ENCODE measurements at regions not wholly inside any gene's neighbourhood (a gene's known extent, or its start where the extent isn't known, plus 50 kb on each side); places are given as distances from the start of the nearest gene placed in this dataset.
"Not testable (repeated sequence)": the region's sequence is repeated elsewhere in the genome, so short reads cannot be mapped to it uniquely, and the experiment has no call there.

DNA sequence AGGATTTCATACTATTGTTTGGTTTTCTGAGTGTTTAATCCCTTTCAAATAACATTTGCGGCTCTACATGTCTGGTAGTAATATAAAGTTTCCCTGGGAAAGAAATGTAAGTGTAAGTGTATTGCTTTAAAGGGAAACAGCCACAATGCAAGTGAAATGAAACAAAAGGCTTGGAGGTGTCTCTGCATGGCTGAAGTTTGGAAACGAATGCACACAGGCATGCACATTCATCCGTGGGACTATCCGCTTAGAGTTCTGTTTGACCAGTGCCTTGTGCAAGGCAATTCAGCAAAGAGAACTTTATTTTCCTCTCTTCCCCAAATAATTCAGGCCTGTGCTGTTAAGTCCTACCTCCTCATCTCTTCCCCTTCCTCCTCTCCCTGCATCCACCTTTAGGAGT lies 56.1 kb upstream of the MRTFB start:
- Histone ChIP-seq H2AFZ (ENCODE audit: low read length) (no peak overlapping the region), H3K4me3 (ENCODE audit: low read length) (no peak overlapping the region), H3K36me3 (ENCODE audit: low read depth, low read length) (no peaks in the 10 kb centered on the region), H3K9me3 (ENCODE audit: low read length) (no peaks in the 10 kb centered on the region), H3K27me3 (ENCODE audit: low read length) (no peaks in the 10 kb centered on the region), H3K9ac (ENCODE audit: low read length) (no peak overlapping the region), H3K4me2 (ENCODE audit: low read length) (no peak overlapping the region), H3F3A (ENCODE audit: low read length, unreplicated experiment) (no peaks in the 10 kb centered on the region), H3K27ac (ENCODE audit: low read length) (no peak overlapping the region), H4K20me1 (ENCODE audit: low read length) (no peaks in the 10 kb centered on the region), H3K4me1 (ENCODE audit: insufficient read depth, low read length) (peaks cover 14% of the 10 kb centered on the region), H3K9me2 (replicated peaks; ENCODE audit: low read length) (no peaks in the 10 kb centered on the region), H3K79me2 (ENCODE audit: low read length) (no peaks in the 10 kb centered on the region)
- TF ChIP-seq, protein P1, sequence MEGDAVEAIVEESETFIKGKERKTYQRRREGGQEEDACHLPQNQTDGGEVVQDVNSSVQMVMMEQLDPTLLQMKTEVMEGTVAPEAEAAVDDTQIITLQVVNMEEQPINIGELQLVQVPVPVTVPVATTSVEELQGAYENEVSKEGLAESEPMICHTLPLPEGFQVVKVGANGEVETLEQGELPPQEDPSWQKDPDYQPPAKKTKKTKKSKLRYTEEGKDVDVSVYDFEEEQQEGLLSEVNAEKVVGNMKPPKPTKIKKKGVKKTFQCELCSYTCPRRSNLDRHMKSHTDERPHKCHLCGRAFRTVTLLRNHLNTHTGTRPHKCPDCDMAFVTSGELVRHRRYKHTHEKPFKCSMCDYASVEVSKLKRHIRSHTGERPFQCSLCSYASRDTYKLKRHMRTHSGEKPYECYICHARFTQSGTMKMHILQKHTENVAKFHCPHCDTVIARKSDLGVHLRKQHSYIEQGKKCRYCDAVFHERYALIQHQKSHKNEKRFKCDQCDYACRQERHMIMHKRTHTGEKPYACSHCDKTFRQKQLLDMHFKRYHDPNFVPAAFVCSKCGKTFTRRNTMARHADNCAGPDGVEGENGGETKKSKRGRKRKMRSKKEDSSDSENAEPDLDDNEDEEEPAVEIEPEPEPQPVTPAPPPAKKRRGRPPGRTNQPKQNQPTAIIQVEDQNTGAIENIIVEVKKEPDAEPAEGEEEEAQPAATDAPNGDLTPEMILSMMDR (conservative IDR thresholded peaks at IDR 0.05; ENCODE audit: low read depth, low read length): no peak
- TF ChIP-seq EZH2phosphoT487 (IDR thresholded peaks at IDR 0.05; ENCODE audit: borderline replicate concordance, low read length) (no peak), EZH2 (IDR thresholded peaks at IDR 0.05; ENCODE audit: low read length, unreplicated experiment) (no peak)
- CTCF ChIA-PET: no interaction called here
- DNase-seq (no peak), ATAC-seq (no peak)
- BruUV-seq (replicated peaks): no TSS peak
- intact Hi-C loops (cut with micrococcal nuclease): loop anchor here (5.0 to 10.0 kb wide), 2 partner anchors 57 to 90 kb away; partner anchors contain the start of genes ERCC4 and MRTFB
- POLR2A ChIA-PET (ENCODE audit: unreplicated experiment): no interaction called here

DNA sequence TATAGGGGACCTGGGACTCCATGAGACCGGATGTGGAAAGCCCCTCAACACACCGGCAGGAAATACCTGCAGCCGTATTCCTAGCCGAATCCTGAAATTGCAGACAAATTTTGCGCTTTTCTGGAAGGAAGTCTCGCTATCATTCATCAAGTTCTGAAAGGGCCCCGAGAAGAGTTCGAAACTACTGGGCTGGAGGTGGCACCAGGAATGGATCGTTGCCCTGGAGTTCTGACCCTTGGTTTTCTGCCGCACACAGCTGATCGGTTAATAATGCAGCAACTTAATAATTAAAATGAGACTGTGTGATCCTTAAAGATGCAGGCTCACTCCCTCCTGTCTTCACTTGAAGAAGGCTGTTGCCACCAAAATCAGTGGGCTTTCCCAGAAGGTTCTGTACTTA lies 55.7 kb upstream of the MRTFB start:
- Histone ChIP-seq H3K9ac (ENCODE audit: low read length) (no peak overlapping the region), H3K4me1 (ENCODE audit: insufficient read depth, low read length) (peaks cover 14% of the 10 kb centered on the region), H3K4me2 (ENCODE audit: low read length) (no peak overlapping the region), H4K20me1 (ENCODE audit: low read length) (no peaks in the 10 kb centered on the region), H3K36me3 (ENCODE audit: low read depth, low read length) (no peaks in the 10 kb centered on the region), H3K27me3 (ENCODE audit: low read length) (no peaks in the 10 kb centered on the region), H2AFZ (ENCODE audit: low read length) (no peak overlapping the region), H3K4me3 (ENCODE audit: low read length) (no peak overlapping the region), H3F3A (ENCODE audit: low read length, unreplicated experiment) (no peaks in the 10 kb centered on the region), H3K9me2 (replicated peaks; ENCODE audit: low read length) (no peaks in the 10 kb centered on the region), H3K9me3 (ENCODE audit: low read length) (no peaks in the 10 kb centered on the region), H3K27ac (ENCODE audit: low read length) (no peak overlapping the region), H3K79me2 (ENCODE audit: low read length) (no peaks in the 10 kb centered on the region)
- intact Hi-C loops (cut with micrococcal nuclease): loop anchor here (5.0 to 10.0 kb wide), 2 partner anchors 57 to 91 kb away; partner anchors contain the start of genes ERCC4 and MRTFB
- BruUV-seq (replicated peaks): no TSS peak
- no peak for DNase-seq
- ChIA-PET POLR2A (ENCODE audit: unreplicated experiment) (no interaction called here), CTCF (no interaction called here)
- ATAC-seq: no peak
- no peak for TF ChIP-seq EZH2 (IDR thresholded peaks at IDR 0.05; ENCODE audit: low read length, unreplicated experiment)
- TF ChIP-seq, protein P1 (conservative IDR thresholded peaks at IDR 0.05; ENCODE audit: low read depth, low read length): no peak
- TF ChIP-seq EZH2phosphoT487 (IDR thresholded peaks at IDR 0.05; ENCODE audit: borderline replicate concordance, low read length): no peak

DNA sequence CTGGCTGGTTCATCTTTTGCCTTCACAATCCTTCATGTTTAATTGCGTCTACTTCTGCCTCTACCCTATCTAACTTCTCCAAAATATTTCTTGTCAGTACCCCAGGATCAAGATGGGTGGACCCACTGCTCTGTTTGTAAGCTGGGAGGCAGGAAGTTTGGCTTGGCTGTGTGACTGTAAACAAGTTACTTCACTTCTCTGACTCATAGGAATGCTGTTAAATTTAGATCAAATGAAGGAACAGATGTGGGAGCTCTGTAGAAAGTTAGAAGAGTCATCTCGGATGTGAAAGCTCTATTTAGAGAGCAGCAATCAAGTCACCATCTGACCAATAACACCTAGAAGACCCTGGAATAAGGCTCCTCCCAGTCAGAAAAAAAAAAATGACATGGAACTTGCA lies 55.2 kb upstream of the MRTFB start:
- H3K4me3 ChIP-seq (ENCODE audit: low read length): no peak overlapping the region
- BruUV-seq (replicated peaks): no TSS peak
- H4K20me1 ChIP-seq (ENCODE audit: low read length): no peaks in the 10 kb centered on the region
- ChIA-PET CTCF (no interaction called here), POLR2A (ENCODE audit: unreplicated experiment) (no interaction called here)
- intact Hi-C loops (cut with micrococcal nuclease): loop anchor here (5.0 to 10.0 kb wide), 2 partner anchors 56 to 91 kb away; partner anchors contain the start of genes ERCC4 and MRTFB
- ATAC-seq: peak; percentile 53
- no peak overlapping the region for H3K4me2 ChIP-seq (ENCODE audit: low read length)
- no peak overlapping the region for H2AFZ ChIP-seq (ENCODE audit: low read length)
- H3K9me2 ChIP-seq (replicated peaks; ENCODE audit: low read length): no peaks in the 10 kb centered on the region
- H3F3A ChIP-seq (ENCODE audit: low read length, unreplicated experiment): no peaks in the 10 kb centered on the region
- no peaks in the 10 kb centered on the region for H3K27me3 ChIP-seq (ENCODE audit: low read length)
- H3K27ac ChIP-seq (ENCODE audit: low read length): no peak overlapping the region
- no peaks in the 10 kb centered on the region for H3K79me2 ChIP-seq (ENCODE audit: low read length)
- peaks cover 14% of the 10 kb centered on the region for H3K4me1 ChIP-seq (ENCODE audit: insufficient read depth, low read length)
- H3K36me3 ChIP-seq (ENCODE audit: low read depth, low read length): no peaks in the 10 kb centered on the region
- peak; percentile 65 for DNase-seq
- no peak overlapping the region for H3K9ac ChIP-seq (ENCODE audit: low read length)
- TF ChIP-seq, protein P1 (conservative IDR thresholded peaks at IDR 0.05; ENCODE audit: low read depth, low read length): no peak
- TF ChIP-seq EZH2 (IDR thresholded peaks at IDR 0.05; ENCODE audit: low read length, unreplicated experiment) (no peak), EZH2phosphoT487 (IDR thresholded peaks at IDR 0.05; ENCODE audit: borderline replicate concordance, low read length) (no peak)
- no peaks in the 10 kb centered on the region for H3K9me3 ChIP-seq (ENCODE audit: low read length)

DNA sequence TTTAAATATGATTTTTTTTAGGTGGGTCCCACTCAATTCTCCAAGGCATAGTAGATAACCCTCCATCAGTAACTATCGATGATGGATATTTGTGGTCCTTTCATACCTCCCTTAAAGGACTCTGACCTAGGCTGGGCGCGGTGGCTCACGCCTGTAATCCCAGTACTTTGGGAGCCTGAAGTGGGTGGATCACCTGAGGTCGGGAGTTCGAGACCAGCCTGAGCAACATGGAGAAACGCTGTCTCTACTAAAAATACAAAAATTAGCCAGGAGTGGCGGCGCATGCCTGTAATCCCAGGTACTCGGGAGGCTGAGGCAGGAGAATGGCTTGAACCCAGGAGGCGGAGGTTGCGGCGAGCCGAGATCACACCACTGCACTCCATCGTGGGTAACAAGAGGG lies 54.8 kb upstream of the MRTFB start:
- H2AFZ ChIP-seq (ENCODE audit: low read length); POLR2A ChIA-PET (ENCODE audit: unreplicated experiment); H3K27me3 ChIP-seq (ENCODE audit: low read length); ATAC-seq; H3K9me3 ChIP-seq (ENCODE audit: low read length); H3F3A ChIP-seq (ENCODE audit: low read length, unreplicated experiment); H3K36me3 ChIP-seq (ENCODE audit: low read depth, low read length); H4K20me1 ChIP-seq (ENCODE audit: low read length); DNase-seq; H3K79me2 ChIP-seq (ENCODE audit: low read length); H3K9me2 ChIP-seq (replicated peaks; ENCODE audit: low read length); H3K9ac ChIP-seq (ENCODE audit: low read length); H3K4me3 ChIP-seq (ENCODE audit: low read length); H3K27ac ChIP-seq (ENCODE audit: low read length); BruUV-seq (replicated peaks); CTCF ChIA-PET; H3K4me2 ChIP-seq (ENCODE audit: low read length): not testable (repeated sequence)
- H3K4me1 ChIP-seq (ENCODE audit: insufficient read depth, low read length): peaks cover 14% of the 10 kb centered on the region
- intact Hi-C loops (cut with micrococcal nuclease): loop anchor here (5.0 to 10.0 kb wide), 2 partner anchors 56 to 92 kb away; partner anchors contain the start of genes ERCC4 and MRTFB

Data from PC-3 (cell line).